ENCODE measurements at regions not wholly inside any gene's neighbourhood (a gene's known extent, or its start where the extent isn't known, plus 50 kb on each side); places are given as distances from the start of the nearest gene placed in this dataset.

GRCh38 chr12:59181196-59181777 is 261.0 kb upstream of the LRIG3 start:
- Histone ChIP-seq H3K4me3 (ENCODE audit: low read length) (no peak overlapping the region), H3K27me3 (ENCODE audit: insufficient read depth, low read length) (no peaks in the 10 kb centered on the region), H3K27ac (ENCODE audit: low read depth, low read length) (no peak overlapping the region), H3K9me3 (ENCODE audit: insufficient read depth, low read depth, low read length) (peaks cover 5% of the 10 kb centered on the region; the same call in 1 of the 2 replicates), H3K4me1 (ENCODE audit: insufficient read depth, low read length) (no peaks in the 10 kb centered on the region), H3K36me3 (ENCODE audit: insufficient read depth, low read length) (no peaks in the 10 kb centered on the region), H3K9ac (ENCODE audit: low read depth, low read length) (no peak overlapping the region)
- 93% methylated on average over 2 of the region's 2 CpGs for WGBS

GRCh38 chr12:59179231-59179630 is 258.9 kb upstream of the LRIG3 start:
- no peaks in the 10 kb centered on the region for H3K4me1 ChIP-seq (ENCODE audit: insufficient read depth, low read length)
- no peak overlapping the region for H3K27ac ChIP-seq (ENCODE audit: low read depth, low read length)
- no peaks in the 10 kb centered on the region for H3K27me3 ChIP-seq (ENCODE audit: insufficient read depth, low read length)
- H3K4me3 ChIP-seq (ENCODE audit: low read length): no peak overlapping the region
- no peak overlapping the region for H3K9ac ChIP-seq (ENCODE audit: low read depth, low read length)
- WGBS: no CpG with 5 or more reads among the region's 1 CpG
- peaks cover 6% of the 10 kb centered on the region for H3K9me3 ChIP-seq (ENCODE audit: insufficient read depth, low read depth, low read length)
- H3K36me3 ChIP-seq (ENCODE audit: insufficient read depth, low read length): no peaks in the 10 kb centered on the region

GRCh38 chr12:59173695-59174094 is 253.4 kb upstream of the LRIG3 start:
- 95% methylated on average over 4 of the region's 4 CpGs for WGBS
- no peaks in the 10 kb centered on the region for H3K4me1 ChIP-seq (ENCODE audit: insufficient read depth, low read length)
- peaks cover 6% of the 10 kb centered on the region for H3K9me3 ChIP-seq (ENCODE audit: insufficient read depth, low read depth, low read length)
- H3K4me3 ChIP-seq (ENCODE audit: low read length): no peak overlapping the region
- H3K36me3 ChIP-seq (ENCODE audit: insufficient read depth, low read length): no peaks in the 10 kb centered on the region
- H3K27ac ChIP-seq (ENCODE audit: low read depth, low read length): no peak overlapping the region
- H3K27me3 ChIP-seq (ENCODE audit: insufficient read depth, low read length): no peaks in the 10 kb centered on the region
- no peak overlapping the region for H3K9ac ChIP-seq (ENCODE audit: low read depth, low read length)

GRCh38 chr12:59168647-59169046 is 248.3 kb upstream of the LRIG3 start:
- no CpG with 5 or more reads among the region's 2 CpGs for WGBS
- Histone ChIP-seq H3K27me3 (ENCODE audit: insufficient read depth, low read length) (no peaks in the 10 kb centered on the region), H3K9me3 (ENCODE audit: insufficient read depth, low read depth, low read length) (no peaks in the 10 kb centered on the region), H3K9ac (ENCODE audit: low read depth, low read length) (no peak overlapping the region), H3K36me3 (ENCODE audit: insufficient read depth, low read length) (no peaks in the 10 kb centered on the region), H3K27ac (ENCODE audit: low read depth, low read length) (no peak overlapping the region), H3K4me3 (ENCODE audit: low read length) (no peak overlapping the region), H3K4me1 (ENCODE audit: insufficient read depth, low read length) (no peaks in the 10 kb centered on the region)

- Histone ChIP-seq H3K4me1 (ENCODE audit: insufficient read depth, low read length) (no peaks in the 10 kb centered on the region), H3K27ac (ENCODE audit: low read depth, low read length) (no peak overlapping the region), H3K9ac (ENCODE audit: low read depth, low read length) (no peak overlapping the region)
Measured at GRCh38 chr12:59166457-59166856, 246.2 kb upstream of the LRIG3 start.

GRCh38 chr12:59164991-59165718 is 244.9 kb upstream of the LRIG3 start:
- WGBS: 74% methylated on average over 2 of the region's 4 CpGs
- Histone ChIP-seq H3K9ac (ENCODE audit: low read depth, low read length) (no peak overlapping the region), H3K9me3 (ENCODE audit: insufficient read depth, low read depth, low read length) (no peaks in the 10 kb centered on the region), H3K4me1 (ENCODE audit: insufficient read depth, low read length) (no peaks in the 10 kb centered on the region), H3K36me3 (ENCODE audit: insufficient read depth, low read length) (no peaks in the 10 kb centered on the region), H3K4me3 (ENCODE audit: low read length) (no peak overlapping the region), H3K27me3 (ENCODE audit: insufficient read depth, low read length) (no peaks in the 10 kb centered on the region), H3K27ac (ENCODE audit: low read depth, low read length) (no peak overlapping the region)

More at GRCh38 chr12:59166457-59166856, 246.2 kb upstream of the LRIG3 start:
- WGBS: 100% methylated on average over 1 of the region's 1 CpG
- no peaks in the 10 kb centered on the region for H3K9me3 ChIP-seq (ENCODE audit: insufficient read depth, low read depth, low read length)
- no peak overlapping the region for H3K4me3 ChIP-seq (ENCODE audit: low read length)
- no peaks in the 10 kb centered on the region for H3K27me3 ChIP-seq (ENCODE audit: insufficient read depth, low read length)
- H3K36me3 ChIP-seq (ENCODE audit: insufficient read depth, low read length): no peaks in the 10 kb centered on the region

- Histone ChIP-seq H3K4me1 (ENCODE audit: insufficient read depth, low read length) (no peaks in the 10 kb centered on the region), H3K9me3 (ENCODE audit: insufficient read depth, low read depth, low read length) (no peaks in the 10 kb centered on the region), H3K4me3 (ENCODE audit: low read length) (no peak overlapping the region), H3K36me3 (ENCODE audit: insufficient read depth, low read length) (no peaks in the 10 kb centered on the region), H3K27me3 (ENCODE audit: insufficient read depth, low read length) (no peaks in the 10 kb centered on the region), H3K27ac (ENCODE audit: low read depth, low read length) (no peak overlapping the region), H3K9ac (ENCODE audit: low read depth, low read length) (no peak overlapping the region)
Measured at GRCh38 chr12:59164226-59164625, 243.9 kb upstream of the LRIG3 start.

GRCh38 chr12:59158681-59159080 is 238.4 kb upstream of the LRIG3 start:
- WGBS: 99% methylated on average over 4 of the region's 4 CpGs
- Histone ChIP-seq H3K4me1 (ENCODE audit: insufficient read depth, low read length) (peaks cover 7% of the 10 kb centered on the region; the same call in 1 of the 2 replicates), H3K27me3 (ENCODE audit: insufficient read depth, low read length) (no peaks in the 10 kb centered on the region), H3K27ac (ENCODE audit: low read depth, low read length) (no peak overlapping the region), H3K36me3 (ENCODE audit: insufficient read depth, low read length) (no peaks in the 10 kb centered on the region), H3K4me3 (ENCODE audit: low read length) (no peak overlapping the region), H3K9ac (ENCODE audit: low read depth, low read length) (no peak overlapping the region), H3K9me3 (ENCODE audit: insufficient read depth, low read depth, low read length) (no peaks in the 10 kb centered on the region)

- H3K4me3 ChIP-seq (ENCODE audit: low read length): no peak overlapping the region
- no peak overlapping the region for H3K9ac ChIP-seq (ENCODE audit: low read depth, low read length)
- H3K36me3 ChIP-seq (ENCODE audit: insufficient read depth, low read length): no peaks in the 10 kb centered on the region
- no peaks in the 10 kb centered on the region for H3K27me3 ChIP-seq (ENCODE audit: insufficient read depth, low read length)
- peaks cover 7% of the 10 kb centered on the region; the same call in 1 of the 2 replicates for H3K4me1 ChIP-seq (ENCODE audit: insufficient read depth, low read length)
- WGBS: 64% methylated on average over 3 of the region's 3 CpGs
- H3K9me3 ChIP-seq (ENCODE audit: insufficient read depth, low read depth, low read length): no peaks in the 10 kb centered on the region
- H3K27ac ChIP-seq (ENCODE audit: low read depth, low read length): no peak overlapping the region
Measured at GRCh38 chr12:59158066-59158465, 237.8 kb upstream of the LRIG3 start.

GRCh38 chr12:59155448-59155847 is 235.1 kb upstream of the LRIG3 start:
- no peaks in the 10 kb centered on the region for H3K36me3 ChIP-seq (ENCODE audit: insufficient read depth, low read length)
- H3K27ac ChIP-seq (ENCODE audit: low read depth, low read length): no peak overlapping the region
- no peaks in the 10 kb centered on the region for H3K9me3 ChIP-seq (ENCODE audit: insufficient read depth, low read depth, low read length)
- H3K27me3 ChIP-seq (ENCODE audit: insufficient read depth, low read length): no peaks in the 10 kb centered on the region
- peaks cover 7% of the 10 kb centered on the region; the same call in 1 of the 2 replicates for H3K4me1 ChIP-seq (ENCODE audit: insufficient read depth, low read length)
- H3K4me3 ChIP-seq (ENCODE audit: low read length): no peak overlapping the region
- no peak overlapping the region for H3K9ac ChIP-seq (ENCODE audit: low read depth, low read length)

GRCh38 chr12:59151243-59151642 is 230.9 kb upstream of the LRIG3 start:
- H3K9me3 ChIP-seq (ENCODE audit: insufficient read depth, low read depth, low read length): no peaks in the 10 kb centered on the region
- no peaks in the 10 kb centered on the region for H3K27me3 ChIP-seq (ENCODE audit: insufficient read depth, low read length)
- no peak overlapping the region for H3K27ac ChIP-seq (ENCODE audit: low read depth, low read length)
- no peak overlapping the region for H3K4me3 ChIP-seq (ENCODE audit: low read length)
- no peaks in the 10 kb centered on the region for H3K4me1 ChIP-seq (ENCODE audit: insufficient read depth, low read length)
- no peak overlapping the region for H3K9ac ChIP-seq (ENCODE audit: low read depth, low read length)
- H3K36me3 ChIP-seq (ENCODE audit: insufficient read depth, low read length): no peaks in the 10 kb centered on the region

All from HUES64 (cell line).